Stimulated activated CD8-positive, alpha-beta memory T cell treated with anti-CD3 and anti-CD28 coated beads, Interleukin-7, amount 100 ng/mL, for 24 hours (primary cell): ENCODE measurements at regions not wholly inside any gene's neighbourhood (a gene's known extent, or its start where the extent isn't known, plus 50 kb on each side); places are given as distances from the start of the nearest gene placed in this dataset.
"Not testable (repeated sequence)": the region's sequence is repeated elsewhere in the genome, so short reads cannot be mapped to it uniquely, and the experiment has no call there.

Source experiments
- DNase-seq: peaks from one replicate; pipeline ENCODE4 v3.0.0-alpha.2; 2020; ENCODE audit warnings: low read depth

GRCh38 chr22:22374163-22374562, 129.6 kb downstream of the VPREB1 start:
- DNase-seq: no peak

- no peak for DNase-seq
Measured at GRCh38 chr22:22374579-22374978, 130.0 kb downstream of the VPREB1 start.

DNA sequence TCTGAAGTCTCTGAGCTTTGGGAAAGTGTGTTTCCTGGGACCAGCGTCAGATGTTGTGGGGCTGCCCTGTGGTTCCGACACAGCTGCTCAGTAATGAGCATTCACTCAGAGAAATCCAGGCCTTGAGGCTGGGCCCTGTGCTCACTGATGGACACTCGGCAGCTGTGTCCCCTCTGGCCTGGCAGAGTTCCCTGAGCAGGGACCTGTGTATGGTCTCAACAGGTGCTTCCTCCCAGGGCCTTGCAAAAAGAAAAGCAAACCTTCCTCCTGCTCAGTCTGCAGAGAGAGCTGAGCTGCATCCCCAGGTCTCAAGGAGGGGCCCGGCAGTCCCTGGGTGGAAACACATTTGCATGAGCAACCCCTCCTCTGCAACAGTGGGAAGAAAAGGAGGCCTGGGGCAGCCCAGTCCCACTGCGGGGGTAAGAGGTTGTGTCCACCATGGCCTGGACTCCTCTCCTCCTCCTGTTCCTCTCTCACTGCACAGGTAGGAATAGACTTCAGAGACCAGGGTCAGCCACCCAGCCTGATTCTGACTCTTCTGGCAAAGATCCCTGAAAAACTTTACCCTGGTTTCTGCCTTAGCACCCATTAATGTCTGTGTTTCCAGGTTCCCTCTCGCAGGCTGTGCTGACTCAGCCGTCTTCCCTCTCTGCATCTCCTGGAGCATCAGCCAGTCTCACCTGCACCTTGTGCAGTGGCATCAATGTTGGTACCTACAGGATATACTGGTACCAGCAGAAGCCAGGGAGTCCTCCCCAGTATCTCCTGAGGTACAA, 131.2 kb downstream of the VPREB1 start:
- no peak for DNase-seq

- no peak for DNase-seq
Measured at GRCh38 chr22:22376352-22376706, 131.7 kb downstream of the VPREB1 start.

DNA sequence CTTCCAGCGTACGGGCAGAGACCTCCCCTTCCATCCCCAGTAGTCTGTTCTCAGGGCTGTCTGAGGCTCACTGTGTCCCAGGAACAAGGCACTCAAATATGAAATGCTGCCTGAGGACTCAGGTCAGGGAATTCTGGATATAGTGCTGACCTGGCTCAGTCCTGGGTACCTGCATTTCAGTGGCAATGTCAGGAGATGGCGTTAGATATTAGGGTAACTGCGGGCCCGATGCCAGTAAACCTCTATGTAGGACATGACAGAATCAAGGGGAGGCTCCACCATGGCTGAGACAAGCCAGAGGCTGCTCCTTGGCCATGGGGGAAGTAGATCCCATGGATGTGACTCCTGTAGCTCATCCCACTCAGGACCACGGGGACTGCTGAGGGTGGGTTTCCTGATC, 131.7 kb downstream of the ZNF280B start:
- DNase-seq: not testable (repeated sequence)

DNA sequence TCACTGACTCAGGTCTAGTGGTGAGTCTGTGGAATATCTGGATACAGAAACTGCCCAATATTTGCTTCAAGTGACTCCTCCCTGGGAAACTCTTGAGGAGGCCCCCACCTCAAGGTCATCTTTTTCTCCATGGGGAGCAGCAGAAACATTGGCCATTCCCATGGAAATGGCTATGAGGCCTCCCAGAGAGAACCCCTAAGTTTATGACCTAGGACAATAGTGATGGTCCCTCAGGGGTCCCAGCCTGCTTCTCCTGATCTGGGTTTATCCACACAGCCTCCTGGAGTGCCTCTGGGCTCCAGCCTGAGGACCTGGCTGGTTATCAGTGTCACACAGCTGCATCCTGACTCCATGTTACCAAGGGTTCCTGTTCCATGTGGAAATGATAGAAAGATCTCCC, 131.2 kb downstream of the ZNF280B start:
- no peak for DNase-seq

DNA sequence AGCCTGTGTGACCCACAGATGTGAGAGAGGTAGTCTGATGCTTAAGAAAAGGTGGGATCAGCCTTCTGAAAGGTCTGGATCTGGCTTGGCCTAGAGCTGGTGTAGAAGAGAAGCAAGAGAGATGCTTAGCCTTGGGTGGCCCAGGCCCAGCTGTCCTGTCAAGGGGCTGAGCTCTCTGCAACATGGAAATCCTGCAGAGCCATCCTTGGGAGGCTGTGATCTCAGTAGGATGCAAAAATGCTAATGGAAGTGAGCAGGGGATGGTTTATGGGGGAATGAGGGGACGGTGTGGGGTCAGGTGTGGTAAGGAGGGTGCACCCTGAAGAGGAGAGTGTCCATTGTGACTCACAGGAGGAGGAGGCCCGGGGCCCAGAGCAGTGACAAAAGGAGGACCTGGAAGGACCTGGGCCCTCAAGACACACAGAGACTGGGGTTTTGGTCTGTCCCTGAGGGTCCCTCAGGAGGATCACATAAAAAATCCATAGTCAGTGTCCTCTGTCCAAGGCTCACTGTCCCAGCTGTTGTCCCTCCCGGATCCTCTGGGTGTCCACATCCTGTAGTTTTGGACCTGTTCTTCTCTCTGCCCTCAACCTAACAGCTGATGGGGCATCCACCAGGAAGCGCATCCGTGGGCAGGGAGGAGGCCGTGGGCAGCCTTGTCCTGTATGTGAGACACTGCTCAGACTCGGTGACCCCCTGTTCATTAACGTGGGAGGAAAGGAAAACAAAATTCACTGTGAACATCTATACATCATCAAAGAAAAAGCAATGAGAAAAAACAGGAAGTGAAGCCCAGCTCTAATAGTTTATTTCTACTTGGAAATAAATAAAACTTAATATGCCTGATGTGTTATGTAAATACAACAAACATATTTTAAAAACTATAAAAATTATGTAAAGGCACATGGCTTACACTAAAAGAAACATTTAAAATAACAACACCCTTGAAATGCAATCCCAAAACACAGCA, 129.8 kb downstream of the ZNF280B start:
- no peak for DNase-seq

DNA sequence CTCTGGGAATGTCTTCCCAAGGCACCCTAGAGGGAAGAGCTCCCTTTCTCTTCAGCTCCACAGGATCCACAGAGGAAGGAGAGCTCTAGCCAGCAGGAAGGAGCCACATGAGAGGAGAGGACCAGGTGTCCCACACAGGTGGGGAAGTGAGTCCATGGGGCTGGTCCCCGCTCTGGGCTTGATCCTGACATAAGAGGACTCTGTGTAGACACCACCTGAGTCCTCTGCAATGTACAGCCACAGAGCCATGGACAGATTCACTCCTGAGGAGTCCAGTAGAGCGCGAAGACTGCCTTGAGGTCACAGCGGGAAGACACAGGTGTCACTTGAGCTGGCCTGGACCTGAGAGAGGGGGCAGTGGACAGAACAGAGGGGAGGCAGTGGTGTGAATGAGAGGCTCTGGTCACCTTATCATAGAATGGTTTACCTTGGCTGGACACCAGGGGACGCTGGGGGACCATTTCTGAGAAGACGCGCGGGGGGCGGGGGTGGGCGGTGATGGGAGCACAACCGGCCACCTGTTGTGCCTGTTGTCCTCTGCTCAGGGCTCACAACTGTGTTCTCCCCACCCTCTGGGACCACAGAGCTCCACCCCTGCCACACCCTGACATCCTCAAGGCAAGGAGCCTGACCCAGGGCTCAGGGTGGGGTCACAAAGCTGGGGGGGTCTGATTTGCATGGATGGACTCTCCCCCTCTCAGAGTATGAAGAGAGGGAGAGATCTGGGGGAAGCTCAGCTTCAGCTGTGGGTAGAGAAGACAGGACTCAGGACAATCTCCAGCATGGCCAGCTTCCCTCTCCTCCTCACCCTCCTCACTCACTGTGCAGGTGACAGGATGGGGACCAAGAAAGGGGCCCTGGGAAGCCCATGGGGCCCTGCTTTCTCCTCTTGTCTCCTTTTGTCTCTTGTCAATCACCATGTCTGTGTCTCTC, 128.2 kb downstream of the ZNF280B start:
- no peak for DNase-seq

GRCh38 chr22:22381292-22381691, 127.2 kb downstream of the ZNF280B start:
- DNase-seq: not testable (repeated sequence)

GRCh38 chr22:22384267-22384666, 124.3 kb downstream of the ZNF280B start:
- DNase-seq: no peak

GRCh38 chr22:22384668-22385244, 123.8 kb downstream of the ZNF280B start:
- no peak for DNase-seq

DNA sequence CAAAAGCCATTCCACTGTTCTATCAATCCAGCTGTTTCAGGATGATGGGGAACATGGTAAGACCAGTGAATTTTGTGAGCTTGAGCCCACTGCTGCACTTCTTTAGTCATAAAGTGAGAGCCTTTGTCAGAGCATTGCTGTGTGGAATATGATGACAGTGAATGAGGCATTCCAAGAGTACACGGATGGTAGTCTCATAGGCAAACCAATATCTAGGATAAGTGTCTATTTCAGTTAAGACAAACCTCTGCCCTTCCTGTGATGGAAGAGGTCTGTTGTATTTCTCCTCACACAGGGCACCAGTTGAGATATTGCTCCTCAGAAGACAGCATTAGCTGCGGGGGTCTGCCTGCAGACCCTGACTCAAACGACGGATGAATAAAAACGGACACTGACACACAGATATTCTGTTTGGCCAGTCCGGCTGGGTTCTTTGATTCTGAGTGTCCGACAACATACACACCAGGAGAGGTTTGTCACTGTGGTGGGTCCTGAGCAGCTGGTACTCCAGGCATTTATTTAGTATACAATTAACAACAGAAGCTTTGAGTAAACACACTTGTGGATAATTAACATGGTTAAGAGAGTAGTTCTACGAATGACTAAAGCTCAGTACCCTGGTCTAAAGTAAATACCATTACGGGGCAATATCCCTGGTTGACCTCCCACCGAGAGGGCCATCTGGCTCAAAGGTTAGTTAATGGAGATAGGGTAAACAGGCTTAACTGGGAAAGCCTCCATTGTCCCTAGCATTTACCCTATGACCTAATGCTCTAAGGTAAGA, 121.7 kb downstream of the ZNF280B start:
- no peak for DNase-seq

DNA sequence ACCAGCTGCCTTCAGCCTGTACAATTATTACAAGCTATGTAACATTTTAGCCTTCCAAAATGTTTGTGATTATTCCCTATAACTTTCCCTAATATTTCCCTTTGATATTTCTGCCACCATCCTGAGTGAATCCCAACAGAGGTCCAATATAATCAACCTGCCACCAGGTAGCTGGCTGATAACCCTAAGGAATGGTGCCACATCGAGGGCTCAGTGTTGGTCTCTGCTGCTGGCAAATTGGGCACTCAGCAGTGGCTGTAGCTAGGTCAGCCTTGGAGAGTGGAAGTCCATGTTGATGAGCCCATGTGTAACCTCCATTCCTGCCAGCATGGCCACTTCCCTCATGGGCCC, 121.2 kb downstream of the ZNF280B start:
- DNase-seq: no peak

DNA sequence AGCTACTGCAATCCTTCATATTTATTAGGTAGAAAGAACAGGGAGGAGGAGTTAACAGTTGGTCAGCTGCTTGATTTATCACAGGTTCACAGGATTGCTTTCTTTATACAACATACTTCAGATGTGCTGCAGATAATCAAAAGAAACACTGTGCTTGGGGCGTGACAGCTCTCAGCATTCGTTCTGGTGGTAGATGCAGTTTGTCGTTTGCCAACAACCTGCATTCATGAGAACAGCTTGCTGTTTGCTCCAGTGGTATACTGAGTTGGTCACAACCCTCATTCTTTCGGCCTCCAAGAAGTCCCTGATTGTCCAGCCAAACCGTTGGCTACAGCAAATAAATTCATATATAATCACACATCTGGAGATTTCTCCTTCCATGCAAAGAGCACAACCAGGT, 120.5 kb downstream of the ZNF280B start:
- no peak for DNase-seq

- DNase-seq: no peak
Measured at GRCh38 chr22:22388494-22388893, 120.0 kb downstream of the ZNF280B start.

DNA sequence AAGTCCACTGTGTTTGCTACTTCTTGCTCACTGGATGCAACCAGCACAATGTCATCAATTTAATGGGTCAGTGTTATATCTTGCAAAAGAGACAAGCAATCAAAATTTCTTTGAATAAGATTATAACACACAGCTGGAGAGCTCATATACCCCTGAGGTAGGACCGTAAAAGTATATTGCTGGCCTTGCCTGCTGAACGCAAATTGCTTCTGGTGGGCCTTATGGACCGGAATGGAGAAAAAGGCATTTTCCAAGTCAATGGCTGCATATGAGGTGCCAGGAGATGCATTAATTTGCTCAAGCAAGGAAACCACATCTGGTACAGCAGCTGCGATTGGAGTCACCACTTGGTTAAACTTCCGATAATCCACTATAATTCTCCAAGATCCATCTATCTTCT, 119.1 kb downstream of the ZNF280B start:
- DNase-seq: no peak

DNA sequence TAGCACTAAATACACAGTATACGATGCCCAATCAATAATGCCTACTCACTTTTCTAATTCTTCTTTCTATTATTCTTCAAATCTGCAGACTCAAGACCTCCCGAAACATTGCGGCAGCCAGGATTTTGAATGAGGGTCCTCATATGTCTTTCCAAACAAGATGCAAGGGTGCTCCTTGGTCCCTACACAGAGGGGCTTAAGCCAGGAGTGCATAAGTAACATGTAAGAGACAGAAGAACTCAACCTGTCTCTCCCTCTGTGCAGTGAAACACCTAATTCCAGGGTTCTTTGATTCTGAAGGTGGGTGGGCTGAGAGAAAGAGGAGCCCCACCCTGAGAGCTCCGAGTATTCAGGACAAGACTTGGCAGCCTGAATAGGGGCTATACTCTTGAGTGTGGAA, 117.6 kb downstream of the ZNF280B start:
- no peak for DNase-seq

DNA sequence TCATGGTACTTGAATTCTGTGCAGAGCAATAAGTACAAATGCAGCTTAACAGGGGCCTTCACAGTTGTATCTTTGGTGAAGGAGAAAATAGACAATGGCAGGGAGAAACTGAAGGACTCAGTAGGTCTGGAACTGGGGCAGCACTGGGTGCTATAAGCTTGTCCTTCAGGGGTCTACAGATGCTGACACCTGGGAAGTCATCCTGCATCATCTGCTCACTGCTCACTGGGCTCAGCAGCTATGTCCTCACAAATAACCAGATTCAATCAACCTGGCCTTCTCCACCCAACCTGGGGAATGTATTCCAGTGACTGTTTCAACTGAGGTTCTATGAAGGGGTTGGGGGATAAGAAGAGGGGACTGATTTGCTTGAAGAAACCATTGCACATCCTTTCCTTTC, 117.0 kb downstream of the ZNF280B start:
- no peak for DNase-seq

DNA sequence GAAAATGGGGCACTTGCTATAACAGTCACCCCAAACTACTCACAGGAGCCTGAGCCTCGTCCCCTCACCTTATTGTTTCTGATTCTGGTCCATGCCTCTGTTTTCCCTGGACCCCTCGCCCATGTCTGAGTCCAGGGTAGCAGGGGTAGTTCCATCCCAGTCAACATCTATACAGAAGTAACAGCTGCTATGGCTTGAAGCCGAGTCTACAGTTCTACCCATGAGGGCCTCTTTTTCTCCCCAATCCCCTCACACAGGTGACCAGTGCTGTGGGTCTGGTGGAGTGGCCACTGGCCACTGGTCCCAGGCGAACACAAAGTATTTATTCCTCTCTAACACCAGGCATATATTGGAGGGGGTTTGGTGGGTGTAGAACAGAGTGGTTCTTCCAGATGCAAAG, 116.4 kb downstream of the ZNF280B start:
- DNase-seq: no peak

DNA sequence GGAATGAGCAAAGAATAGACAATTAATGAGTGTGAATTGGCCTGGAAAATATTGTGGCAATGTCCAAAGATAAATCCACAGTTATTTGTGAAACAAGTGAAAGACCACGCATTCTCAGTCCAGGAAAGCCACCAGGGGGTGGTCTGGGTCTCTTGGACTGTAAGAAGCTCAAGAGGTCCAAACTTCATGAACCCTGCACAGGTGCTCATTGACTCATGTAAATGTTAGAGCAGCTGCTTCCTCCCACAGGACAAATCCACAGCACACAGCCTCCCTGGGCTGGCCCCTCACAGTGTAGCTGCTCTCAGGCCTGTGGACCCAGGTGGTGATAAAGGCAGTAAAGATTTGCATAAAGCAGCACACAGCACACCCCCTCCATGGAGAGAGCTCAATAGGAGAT, 114.0 kb downstream of the ZNF280B start:
- DNase-seq: no peak

DNA sequence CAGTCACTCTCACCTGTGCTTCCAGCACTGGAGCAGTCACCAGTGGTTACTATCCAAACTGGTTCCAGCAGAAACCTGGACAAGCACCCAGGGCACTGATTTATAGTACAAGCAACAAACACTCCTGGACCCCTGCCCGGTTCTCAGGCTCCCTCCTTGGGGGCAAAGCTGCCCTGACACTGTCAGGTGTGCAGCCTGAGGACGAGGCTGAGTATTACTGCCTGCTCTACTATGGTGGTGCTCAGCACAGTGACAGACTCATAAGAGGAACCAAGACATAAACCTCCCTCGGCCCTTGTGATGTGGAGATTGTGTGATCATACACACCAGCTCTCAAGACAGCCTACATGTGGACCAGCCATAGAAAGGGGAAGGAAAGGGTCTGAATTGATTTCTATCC, 113.3 kb downstream of the ZNF280B start:
- no peak for DNase-seq
